ENCODE measurements at regions not wholly inside any gene's neighbourhood (a gene's known extent, or its start where the extent isn't known, plus 50 kb on each side); places are given as distances from the start of the nearest gene placed in this dataset.
"Not testable (repeated sequence)": the region's sequence is repeated elsewhere in the genome, so short reads cannot be mapped to it uniquely, and the experiment has no call there.

- no peak for DNase-seq (ENCODE audit: low spot score)
- Histone ChIP-seq H3K9me3 (ENCODE audit: low read length) (no peaks in the 10 kb centered on the region), H3K36me3 (ENCODE audit: insufficient read depth, low read length) (no peaks in the 10 kb centered on the region), H3K4me2 (ENCODE audit: low read length) (no peak overlapping the region), H3K27ac (ENCODE audit: low read depth, low read length, poor library complexity, severe bottlenecking) (no peak overlapping the region), H3K4me1 (ENCODE audit: insufficient read depth, low read length, poor library complexity, severe bottlenecking) (no peaks in the 10 kb centered on the region), H4K20me1 (ENCODE audit: insufficient read depth, low read length) (no peaks in the 10 kb centered on the region), H3K9me2 (ENCODE audit: insufficient read depth, low read length) (no peaks in the 10 kb centered on the region), H3K4me3 (ENCODE audit: low read depth, low read length, poor library complexity, severe bottlenecking) (no peak overlapping the region), H2AFZ (ENCODE audit: low read length) (no peak overlapping the region), H3K79me2 (ENCODE audit: insufficient read depth, low read depth, low read length) (no peaks in the 10 kb centered on the region)
- intact Hi-C loops (cut with micrococcal nuclease; ENCODE audit: unreplicated experiment) = no loop called here
- no TSS peak for BruUV-seq (replicated peaks)
- POLR2A ChIA-PET = no interaction called here
- TF ChIP-seq CTCF (conservative IDR thresholded peaks at IDR 0.05; ENCODE audit: low read length) (no peak), EZH2phosphoT487 (IDR thresholded peaks at IDR 0.05; ENCODE audit: borderline replicate concordance, low read depth, low read length) (no peak)
- CTCF ChIA-PET (ENCODE audit: unreplicated experiment) = no interaction called here
Measured at GRCh38 chr12:66822961-66823360, 144.1 kb upstream of the GRIP1 start.

- no peak overlapping the region for H3K4me2 ChIP-seq (ENCODE audit: low read length)
- H3K4me1 ChIP-seq (ENCODE audit: insufficient read depth, low read length, poor library complexity, severe bottlenecking) = no peaks in the 10 kb centered on the region
- H3K4me3 ChIP-seq (ENCODE audit: low read depth, low read length, poor library complexity, severe bottlenecking) = no peak overlapping the region
- no peak for DNase-seq (ENCODE audit: low spot score)
- no peak for TF ChIP-seq CTCF (conservative IDR thresholded peaks at IDR 0.05; ENCODE audit: low read length)
- no peak for TF ChIP-seq EZH2phosphoT487 (IDR thresholded peaks at IDR 0.05; ENCODE audit: borderline replicate concordance, low read depth, low read length)
- no peaks in the 10 kb centered on the region for H3K9me2 ChIP-seq (ENCODE audit: insufficient read depth, low read length)
- intact Hi-C loops (cut with micrococcal nuclease; ENCODE audit: unreplicated experiment) = no loop called here
- no peaks in the 10 kb centered on the region for H3K9me3 ChIP-seq (ENCODE audit: low read length)
- no peaks in the 10 kb centered on the region for H4K20me1 ChIP-seq (ENCODE audit: insufficient read depth, low read length)
- ChIA-PET POLR2A (interaction anchor here (0.6 to 0.7 kb wide), 2 partner anchors 131 to 187 kb away, joined by 3 read pairs; no protein-coding TSS in a partner anchor), CTCF (ENCODE audit: unreplicated experiment) (no interaction called here)
- no TSS peak for BruUV-seq (replicated peaks)
- H3K36me3 ChIP-seq (ENCODE audit: insufficient read depth, low read length) = no peaks in the 10 kb centered on the region
- H3K27ac ChIP-seq (ENCODE audit: low read depth, low read length, poor library complexity, severe bottlenecking) = no peak overlapping the region
- H3K79me2 ChIP-seq (ENCODE audit: insufficient read depth, low read depth, low read length) = no peaks in the 10 kb centered on the region
- peak overlapping the region; percentile 6; the same call in 1 of the 2 replicates for H2AFZ ChIP-seq (ENCODE audit: low read length)
Measured at GRCh38 chr12:66823857-66824570, 145.1 kb upstream of the GRIP1 start.

GRCh38 chr12:66825921-66826320 is 147.0 kb upstream of the GRIP1 start:
- H3K4me2 ChIP-seq (ENCODE audit: low read length); CTCF ChIA-PET (ENCODE audit: unreplicated experiment); H3K4me1 ChIP-seq (ENCODE audit: insufficient read depth, low read length, poor library complexity, severe bottlenecking); BruUV-seq (replicated peaks); H4K20me1 ChIP-seq (ENCODE audit: insufficient read depth, low read length); H3K36me3 ChIP-seq (ENCODE audit: insufficient read depth, low read length); H3K9me2 ChIP-seq (ENCODE audit: insufficient read depth, low read length); H3K9me3 ChIP-seq (ENCODE audit: low read length); DNase-seq (ENCODE audit: low spot score); H3K79me2 ChIP-seq (ENCODE audit: insufficient read depth, low read depth, low read length); H2AFZ ChIP-seq (ENCODE audit: low read length); H3K4me3 ChIP-seq (ENCODE audit: low read depth, low read length, poor library complexity, severe bottlenecking); intact Hi-C loops (cut with micrococcal nuclease; ENCODE audit: unreplicated experiment); POLR2A ChIA-PET; H3K27ac ChIP-seq (ENCODE audit: low read depth, low read length, poor library complexity, severe bottlenecking): not testable (repeated sequence)
